MM.1S (cell line): ENCODE measurements at regions not wholly inside any gene's neighbourhood (a gene's known extent, or its start where the extent isn't known, plus 50 kb on each side); places are given as distances from the start of the nearest gene placed in this dataset.

Experiments
- EZH2 ChIP-seq: fragments of 300-600 bp; sonication (generic); optimal IDR thresholded peaks from 2 replicates; pipeline ENCODE3; 2017; ENCODE audit warnings: low read depth, mild to moderate bottlenecking, antibody characterized with exemption, low read length, mixed read lengths
- EZH2phosphoT487 ChIP-seq: fragments of 300-600 bp; sonication (generic); IDR thresholded peaks from 2 replicates; pipeline ENCODE4 v1.6.1; 2018; ENCODE audit warnings: antibody characterized with exemption, low read length
- TF ChIP-seq, protein P1 (sequence below): fragments of 300-600 bp; sonication (generic); IDR thresholded peaks from 2 replicates; pipeline ENCODE4 v1.5.1; 2016; ENCODE audit warnings: antibody characterized with exemption, low read length, mixed read lengths

GRCh38 chr4:17329046-17329445 is 182.8 kb downstream of the QDPR start:
- no peak for TF ChIP-seq EZH2
- TF ChIP-seq, protein P1, sequence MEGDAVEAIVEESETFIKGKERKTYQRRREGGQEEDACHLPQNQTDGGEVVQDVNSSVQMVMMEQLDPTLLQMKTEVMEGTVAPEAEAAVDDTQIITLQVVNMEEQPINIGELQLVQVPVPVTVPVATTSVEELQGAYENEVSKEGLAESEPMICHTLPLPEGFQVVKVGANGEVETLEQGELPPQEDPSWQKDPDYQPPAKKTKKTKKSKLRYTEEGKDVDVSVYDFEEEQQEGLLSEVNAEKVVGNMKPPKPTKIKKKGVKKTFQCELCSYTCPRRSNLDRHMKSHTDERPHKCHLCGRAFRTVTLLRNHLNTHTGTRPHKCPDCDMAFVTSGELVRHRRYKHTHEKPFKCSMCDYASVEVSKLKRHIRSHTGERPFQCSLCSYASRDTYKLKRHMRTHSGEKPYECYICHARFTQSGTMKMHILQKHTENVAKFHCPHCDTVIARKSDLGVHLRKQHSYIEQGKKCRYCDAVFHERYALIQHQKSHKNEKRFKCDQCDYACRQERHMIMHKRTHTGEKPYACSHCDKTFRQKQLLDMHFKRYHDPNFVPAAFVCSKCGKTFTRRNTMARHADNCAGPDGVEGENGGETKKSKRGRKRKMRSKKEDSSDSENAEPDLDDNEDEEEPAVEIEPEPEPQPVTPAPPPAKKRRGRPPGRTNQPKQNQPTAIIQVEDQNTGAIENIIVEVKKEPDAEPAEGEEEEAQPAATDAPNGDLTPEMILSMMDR: no peak
- no peak for TF ChIP-seq EZH2phosphoT487
